ENCODE measurements at regions not wholly inside any gene's neighbourhood (a gene's known extent, or its start where the extent isn't known, plus 50 kb on each side); places are given as distances from the start of the nearest gene placed in this dataset.

GRCh38 chr6:130314271-130314670 lies 51.5 kb upstream of the TMEM200A start:
- H3K4me3 ChIP-seq (ENCODE audit: low read length): no peak overlapping the region
- no peaks in the 10 kb centered on the region for H3K79me2 ChIP-seq (replicated peaks; ENCODE audit: insufficient read depth, low read length)
- H3F3A ChIP-seq (ENCODE audit: insufficient read depth, low read length, poor library complexity, severe bottlenecking): no peaks in the 10 kb centered on the region
- no peaks in the 10 kb centered on the region for H3K9me2 ChIP-seq (ENCODE audit: insufficient read depth, low read length)
- H3K4me2 ChIP-seq (ENCODE audit: low read length): no peak overlapping the region
- H3K27ac ChIP-seq (ENCODE audit: low read length): no peak overlapping the region
- no peaks in the 10 kb centered on the region for H3K9me3 ChIP-seq (ENCODE audit: low read length)
- H2AFZ ChIP-seq (ENCODE audit: low read depth, low read length): no peak overlapping the region
- H3K9ac ChIP-seq (ENCODE audit: low read length): no peak overlapping the region
- no peaks in the 10 kb centered on the region for H3K27me3 ChIP-seq (ENCODE audit: insufficient read depth, low read depth, low read length)
- no peaks in the 10 kb centered on the region for H4K20me1 ChIP-seq (ENCODE audit: insufficient read depth)
- H3K36me3 ChIP-seq (ENCODE audit: insufficient read depth, low read length): no peaks in the 10 kb centered on the region
- TF ChIP-seq MXI1 (conservative IDR thresholded peaks at IDR 0.05; ENCODE audit: poor library complexity, severe bottlenecking) (no peak), TAF1 (IDR thresholded peaks at IDR 0.05; ENCODE audit: low read depth) (no peak), CTCF (IDR thresholded peaks at IDR 0.05; ENCODE audit: poor library complexity, severe bottlenecking) (no peak), POLR2AphosphoS5 (IDR thresholded peaks at IDR 0.05) (no peak), EP300 (conservative IDR thresholded peaks at IDR 0.05; ENCODE audit: poor library complexity, severe bottlenecking) (no peak), EZH2 (IDR thresholded peaks at IDR 0.05; ENCODE audit: borderline replicate concordance, insufficient read depth, low read length, poor library complexity, severe bottlenecking) (no peak), RAD21 (conservative IDR thresholded peaks at IDR 0.05) (no peak), REST (IDR thresholded peaks at IDR 0.05; ENCODE audit: borderline replicate concordance) (no peak), SMC3 (conservative IDR thresholded peaks at IDR 0.05; ENCODE audit: poor library complexity) (no peak)

GRCh38 chr6:130313206-130313605 lies 52.6 kb upstream of the TMEM200A start:
- Histone ChIP-seq H3K36me3 (ENCODE audit: insufficient read depth, low read length) (no peaks in the 10 kb centered on the region), H3K4me3 (ENCODE audit: low read length) (no peak overlapping the region), H2AFZ (ENCODE audit: low read depth, low read length) (no peak overlapping the region)

More at GRCh38 chr6:130313206-130313605, 52.6 kb upstream of the TMEM200A start:
- TF ChIP-seq EZH2 (IDR thresholded peaks at IDR 0.05; ENCODE audit: borderline replicate concordance, insufficient read depth, low read length, poor library complexity, severe bottlenecking) (no peak), MXI1 (conservative IDR thresholded peaks at IDR 0.05; ENCODE audit: poor library complexity, severe bottlenecking) (no peak), TAF1 (IDR thresholded peaks at IDR 0.05; ENCODE audit: low read depth) (no peak), EP300 (conservative IDR thresholded peaks at IDR 0.05; ENCODE audit: poor library complexity, severe bottlenecking) (no peak), RAD21 (conservative IDR thresholded peaks at IDR 0.05) (no peak), REST (IDR thresholded peaks at IDR 0.05; ENCODE audit: borderline replicate concordance) (no peak), CTCF (IDR thresholded peaks at IDR 0.05; ENCODE audit: poor library complexity, severe bottlenecking) (no peak), POLR2AphosphoS5 (IDR thresholded peaks at IDR 0.05) (no peak), SMC3 (conservative IDR thresholded peaks at IDR 0.05; ENCODE audit: poor library complexity) (no peak)
- Histone ChIP-seq H3F3A (ENCODE audit: insufficient read depth, low read length, poor library complexity, severe bottlenecking) (no peaks in the 10 kb centered on the region), H3K9ac (ENCODE audit: low read length) (no peak overlapping the region), H3K9me3 (ENCODE audit: low read length) (no peaks in the 10 kb centered on the region), H3K9me2 (ENCODE audit: insufficient read depth, low read length) (no peaks in the 10 kb centered on the region), H3K27me3 (ENCODE audit: insufficient read depth, low read depth, low read length) (no peaks in the 10 kb centered on the region), H4K20me1 (ENCODE audit: insufficient read depth) (no peaks in the 10 kb centered on the region), H3K79me2 (replicated peaks; ENCODE audit: insufficient read depth, low read length) (no peaks in the 10 kb centered on the region), H3K27ac (ENCODE audit: low read length) (no peak overlapping the region), H3K4me2 (ENCODE audit: low read length) (no peak overlapping the region)

All from neural cell (in vitro differentiated cells).